ENCODE measurements at regions not wholly inside any gene's neighbourhood (a gene's known extent, or its start where the extent isn't known, plus 50 kb on each side); places are given as distances from the start of the nearest gene placed in this dataset.

- Histone ChIP-seq H3K9me3 (ENCODE audit: severe bottlenecking) (no peaks in the 10 kb centered on the region), H3K4me3 (ENCODE audit: severe bottlenecking) (no peak overlapping the region), H3K4me1 (ENCODE audit: insufficient read depth, poor library complexity, severe bottlenecking) (no peaks in the 10 kb centered on the region)
These were observed 842.3 kb upstream of the LRRC4C start for GRCh38 chr11:42301777-42302176.

GRCh38 chr11:42311514-42311913 lies 852.1 kb upstream of the LRRC4C start:
- H3K27me3 ChIP-seq (ENCODE audit: insufficient read depth, poor library complexity, severe bottlenecking) = no peaks in the 10 kb centered on the region
- H3K4me3 ChIP-seq (ENCODE audit: severe bottlenecking) = no peak overlapping the region
- no peak overlapping the region for H3K27ac ChIP-seq (ENCODE audit: poor library complexity, severe bottlenecking)
- DNase-seq (ENCODE audit: low spot score) (no peak), ATAC-seq (ENCODE audit: low read depth) (no peak)
- no peak for TF ChIP-seq CTCF (IDR thresholded peaks at IDR 0.05; ENCODE audit: poor library complexity, severe bottlenecking)
- H3K4me1 ChIP-seq (ENCODE audit: insufficient read depth, poor library complexity, severe bottlenecking) = no peaks in the 10 kb centered on the region
- no peaks in the 10 kb centered on the region for H3K9me3 ChIP-seq (ENCODE audit: severe bottlenecking)
- H3K36me3 ChIP-seq (ENCODE audit: low read depth) = no peaks in the 10 kb centered on the region

More at GRCh38 chr11:42301777-42302176, 842.3 kb upstream of the LRRC4C start:
- no peak for TF ChIP-seq CTCF (IDR thresholded peaks at IDR 0.05; ENCODE audit: poor library complexity, severe bottlenecking)
- no peak for DNase-seq (ENCODE audit: low spot score)
- Histone ChIP-seq H3K27ac (ENCODE audit: poor library complexity, severe bottlenecking) (no peak overlapping the region), H3K27me3 (ENCODE audit: insufficient read depth, poor library complexity, severe bottlenecking) (no peaks in the 10 kb centered on the region), H3K36me3 (ENCODE audit: low read depth) (no peaks in the 10 kb centered on the region)
- no peak for ATAC-seq (ENCODE audit: low read depth)

- Histone ChIP-seq H3K4me3 (ENCODE audit: severe bottlenecking) (no peak overlapping the region), H3K9me3 (ENCODE audit: severe bottlenecking) (no peaks in the 10 kb centered on the region), H3K27me3 (ENCODE audit: insufficient read depth, poor library complexity, severe bottlenecking) (no peaks in the 10 kb centered on the region), H3K36me3 (ENCODE audit: low read depth) (no peaks in the 10 kb centered on the region), H3K4me1 (ENCODE audit: insufficient read depth, poor library complexity, severe bottlenecking) (no peaks in the 10 kb centered on the region), H3K27ac (ENCODE audit: poor library complexity, severe bottlenecking) (no peak overlapping the region)
- ATAC-seq (ENCODE audit: low read depth) (no peak), DNase-seq (ENCODE audit: low spot score) (no peak)
- no peak for TF ChIP-seq CTCF (IDR thresholded peaks at IDR 0.05; ENCODE audit: poor library complexity, severe bottlenecking)
These were observed 852.5 kb upstream of the LRRC4C start for GRCh38 chr11:42311944-42312343.

GRCh38 chr11:42315267-42315666 lies 855.8 kb upstream of the LRRC4C start:
- Histone ChIP-seq H3K4me1 (ENCODE audit: insufficient read depth, poor library complexity, severe bottlenecking) (no peaks in the 10 kb centered on the region), H3K36me3 (ENCODE audit: low read depth) (no peaks in the 10 kb centered on the region), H3K27me3 (ENCODE audit: insufficient read depth, poor library complexity, severe bottlenecking) (no peaks in the 10 kb centered on the region), H3K9me3 (ENCODE audit: severe bottlenecking) (no peaks in the 10 kb centered on the region), H3K27ac (ENCODE audit: poor library complexity, severe bottlenecking) (no peak overlapping the region), H3K4me3 (ENCODE audit: severe bottlenecking) (no peak overlapping the region)
- ATAC-seq (ENCODE audit: low read depth) (no peak), DNase-seq (ENCODE audit: low spot score) (no peak)
- no peak for TF ChIP-seq CTCF (IDR thresholded peaks at IDR 0.05; ENCODE audit: poor library complexity, severe bottlenecking)

GRCh38 chr11:42315846-42316245 lies 856.4 kb upstream of the LRRC4C start:
- no peak overlapping the region for H3K27ac ChIP-seq (ENCODE audit: poor library complexity, severe bottlenecking)
- H3K27me3 ChIP-seq (ENCODE audit: insufficient read depth, poor library complexity, severe bottlenecking) = no peaks in the 10 kb centered on the region
- H3K36me3 ChIP-seq (ENCODE audit: low read depth) = no peaks in the 10 kb centered on the region
- no peaks in the 10 kb centered on the region for H3K9me3 ChIP-seq (ENCODE audit: severe bottlenecking)
- no peak overlapping the region for H3K4me3 ChIP-seq (ENCODE audit: severe bottlenecking)
- DNase-seq (ENCODE audit: low spot score) (no peak), ATAC-seq (ENCODE audit: low read depth) (no peak)
- H3K4me1 ChIP-seq (ENCODE audit: insufficient read depth, poor library complexity, severe bottlenecking) = no peaks in the 10 kb centered on the region
- no peak for TF ChIP-seq CTCF (IDR thresholded peaks at IDR 0.05; ENCODE audit: poor library complexity, severe bottlenecking)
